GM13976 (cell line): ENCODE measurements at regions not wholly inside any gene's neighbourhood (a gene's known extent, or its start where the extent isn't known, plus 50 kb on each side); places are given as distances from the start of the nearest gene placed in this dataset.
"Not testable (repeated sequence)": the region's sequence is repeated elsewhere in the genome, so short reads cannot be mapped to it uniquely, and the experiment has no call there.

Experiments
- DNase-seq: peaks from one replicate; pipeline ENCODE4 v3.0.0; 2012; ENCODE audit warnings: low spot score
- CTCF ChIP-seq: IDR thresholded peaks from 2 replicates; pipeline ENCODE4 v1.5.1; 2012; ENCODE audit warnings: borderline replicate concordance, mild to moderate bottlenecking; ENCODE audit not compliant: insufficient read depth; ENCODE audit errors: extremely low read depth, missing control alignments, control extremely low read depth
- in situ Hi-C: fragments of 300-500 bp; cut with MboI; formaldehyde crosslinking; loops from one replicate; pipeline ENCODE4 v1.12.0; 2022; ENCODE audit warnings: low sequenced_read_pairs, mixed read lengths, inconsistent platforms; ENCODE audit not compliant: unreplicated experiment

GRCh38 chr6:156686301-156686994 is 90.7 kb upstream of the ARID1B start:
- peak; percentile 51 for DNase-seq
- TF ChIP-seq CTCF: no peak
- in situ Hi-C loops: no loop called here

GRCh38 chr6:156685823-156686222 is 91.4 kb upstream of the ARID1B start:
- DNase-seq: no peak
- in situ Hi-C loops: no loop called here

GRCh38 chr6:156683821-156684220 is 93.4 kb upstream of the ARID1B start:
- in situ Hi-C loops: no loop called here
- no peak for TF ChIP-seq CTCF
- no peak for DNase-seq

More at GRCh38 chr6:156685823-156686222, 91.4 kb upstream of the ARID1B start:
- TF ChIP-seq CTCF: no peak

GRCh38 chr6:156676721-156677120 is 100.5 kb upstream of the ARID1B start:
- TF ChIP-seq CTCF: no peak
- in situ Hi-C loops: no loop called here
- DNase-seq: no peak

- no peak for TF ChIP-seq CTCF
- in situ Hi-C loops: no loop called here
- DNase-seq: no peak
Measured at GRCh38 chr6:156674197-156674596, 103.0 kb upstream of the ARID1B start.

- DNase-seq, in situ Hi-C loops: not testable (repeated sequence)
Measured at GRCh38 chr6:156670097-156670496, 107.1 kb upstream of the ARID1B start.

- in situ Hi-C loops: no loop called here
- DNase-seq: no peak
- TF ChIP-seq CTCF: no peak
Measured at GRCh38 chr6:156662025-156662445, 115.1 kb upstream of the ARID1B start.
